ENCODE measurements at regions not wholly inside any gene's neighbourhood (a gene's known extent, or its start where the extent isn't known, plus 50 kb on each side); places are given as distances from the start of the nearest gene placed in this dataset.
"Not testable (repeated sequence)": the region's sequence is repeated elsewhere in the genome, so short reads cannot be mapped to it uniquely, and the experiment has no call there.

GRCh38 chr3:104198131-104198530 lies 1168.6 kb upstream of the ALCAM start:
- DNase-seq (ENCODE audit: low read depth in 1 of 2, low spot score in 1 of 2) = no peak

GRCh38 chr3:104206925-104207324 lies 1159.8 kb upstream of the ALCAM start:
- DNase-seq (ENCODE audit: low read depth in 1 of 2, low spot score in 1 of 2) = no peak

DNA sequence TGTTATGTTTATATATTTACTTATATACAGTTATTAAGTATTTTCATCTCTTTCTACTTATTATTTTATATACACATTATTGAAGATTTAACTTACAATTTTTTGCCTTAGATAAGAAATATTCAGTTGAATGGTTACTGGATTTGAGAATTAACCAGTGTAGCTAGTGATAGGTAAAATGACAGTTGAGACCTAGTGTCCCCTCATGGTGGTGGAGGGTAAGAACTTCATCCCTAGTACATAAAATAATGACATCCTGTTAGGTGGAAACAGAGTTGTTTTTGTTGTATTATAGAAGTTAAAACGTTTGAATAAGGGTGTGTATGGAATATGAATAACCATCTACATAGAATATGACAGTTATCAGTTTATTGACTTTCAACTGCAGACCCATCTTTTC lies 1152.4 kb upstream of the ALCAM start:
- no peak for DNase-seq (ENCODE audit: low read depth in 1 of 2, low spot score in 1 of 2)

DNA sequence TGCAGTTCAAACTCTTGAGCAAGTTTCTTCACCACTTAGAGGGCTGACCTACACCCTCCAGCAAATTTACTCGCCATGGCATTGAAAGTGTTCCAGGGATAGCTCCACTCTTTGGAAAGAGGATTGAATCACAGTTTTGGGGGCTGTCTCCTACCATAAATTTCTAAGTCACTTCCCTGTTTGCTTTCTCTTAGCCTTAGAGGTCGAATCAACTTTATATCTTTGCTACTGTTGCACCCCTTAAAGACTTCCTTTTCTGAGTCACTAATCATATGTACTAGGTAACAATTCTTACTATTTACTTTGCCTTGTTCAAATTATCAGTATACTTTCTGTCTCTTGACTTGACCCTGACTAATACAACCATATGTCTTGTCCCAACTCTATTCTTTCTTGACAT lies 1151.8 kb upstream of the ALCAM start:
- DNase-seq (ENCODE audit: low read depth in 1 of 2, low spot score in 1 of 2) = no peak

DNA sequence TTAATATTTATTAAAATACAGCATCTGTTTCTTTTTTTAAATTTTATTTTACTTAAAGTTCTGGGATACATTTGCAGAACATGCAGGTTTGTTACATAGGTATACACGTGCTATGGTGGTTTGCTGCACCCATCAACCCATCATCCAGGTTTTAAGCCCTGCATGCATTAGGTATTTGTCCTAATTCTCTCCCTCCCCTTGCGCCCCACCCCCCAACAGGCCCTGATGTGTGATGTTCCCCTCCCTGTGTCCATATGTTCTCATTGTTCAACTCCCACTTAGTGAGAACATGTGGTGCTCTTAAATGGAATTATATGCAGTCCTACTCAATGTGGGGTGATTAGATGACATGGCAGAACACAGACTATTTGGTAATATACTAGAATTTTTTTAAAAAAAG lies 1147.7 kb upstream of the ALCAM start:
- DNase-seq (ENCODE audit: low read depth in 1 of 2, low spot score in 1 of 2) = not testable (repeated sequence)

DNA sequence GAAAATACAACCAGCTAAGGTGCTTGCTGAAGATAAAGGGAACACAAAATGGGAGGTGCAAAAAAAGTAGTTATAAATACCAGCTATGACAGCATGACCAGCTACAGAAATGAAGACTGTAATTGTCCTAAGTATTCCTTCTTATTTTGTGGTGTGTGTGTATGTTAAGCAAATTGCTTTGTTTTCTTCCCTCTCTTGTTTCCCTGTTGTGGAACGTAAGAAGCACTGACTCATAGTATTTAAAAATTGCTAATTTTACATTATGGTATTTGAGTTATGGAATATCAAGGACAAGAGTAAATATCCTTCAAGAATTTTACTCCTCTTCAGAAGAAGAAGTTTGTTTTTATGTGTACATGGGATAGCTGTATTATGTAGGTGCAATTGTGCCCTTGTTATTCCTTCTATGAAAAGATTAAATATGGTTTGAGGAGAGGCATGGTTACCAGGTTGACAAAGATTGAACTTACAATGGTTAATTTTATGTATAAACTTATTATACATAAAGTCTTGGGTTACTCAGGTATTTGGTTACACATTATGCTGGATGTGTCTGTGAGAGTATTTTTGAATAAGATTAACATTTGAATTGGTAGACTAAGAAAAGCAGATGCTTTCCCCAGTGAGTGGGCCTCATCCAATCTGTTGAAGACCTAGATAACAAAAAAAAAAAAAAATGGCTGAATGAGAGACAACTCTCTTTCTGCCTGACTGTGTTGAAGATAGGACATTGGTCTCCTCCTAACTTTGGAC lies 1132.1 kb upstream of the ALCAM start:
- no peak for DNase-seq (ENCODE audit: low read depth in 1 of 2, low spot score in 1 of 2)

DNA sequence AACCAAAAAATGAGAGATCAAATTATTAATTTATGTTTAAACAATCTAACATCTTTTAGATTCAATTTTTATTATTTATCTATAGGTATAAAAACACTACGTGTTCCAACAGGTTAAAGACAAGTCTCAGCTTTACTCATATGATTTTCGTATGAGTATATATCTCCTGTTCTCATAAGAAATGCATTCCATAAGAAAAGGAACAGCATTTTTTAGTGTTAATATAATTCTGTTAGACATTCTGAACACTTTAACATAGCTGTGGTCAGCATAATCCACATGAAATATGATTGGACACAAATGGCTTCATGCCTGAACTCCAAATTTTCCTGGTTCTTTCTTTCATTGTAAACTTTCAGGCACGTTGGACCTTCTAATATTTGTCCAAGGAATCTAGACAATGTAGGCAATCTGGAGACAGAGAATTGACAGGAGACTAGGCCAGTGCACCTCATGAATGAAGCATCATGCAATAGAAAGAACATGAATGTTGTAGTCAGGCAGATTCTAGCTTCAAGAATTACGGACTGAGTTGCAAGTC lies 1122.0 kb upstream of the ALCAM start:
- DNase-seq (ENCODE audit: low read depth in 1 of 2, low spot score in 1 of 2) = no peak

DNA sequence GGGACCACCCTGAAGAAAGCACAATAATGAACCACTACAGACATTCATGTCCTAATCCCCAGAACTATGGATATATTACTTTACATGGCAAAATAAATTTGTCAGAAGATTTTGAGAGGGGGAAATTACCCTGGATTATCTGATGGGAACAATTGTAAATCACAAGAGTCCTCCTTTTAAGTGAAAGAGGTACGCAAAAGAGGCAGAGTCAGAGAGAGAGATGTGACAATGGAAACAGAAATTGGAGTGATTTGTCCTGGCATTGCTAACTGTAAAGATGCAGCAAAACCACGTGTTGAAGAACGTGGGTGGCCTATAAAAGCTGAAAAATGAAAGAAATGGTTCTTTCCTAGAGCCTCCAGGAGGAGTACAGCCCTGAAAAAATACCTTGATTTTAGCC lies 1121.4 kb upstream of the ALCAM start:
- DNase-seq (ENCODE audit: low read depth in 1 of 2, low spot score in 1 of 2) = no peak

DNA sequence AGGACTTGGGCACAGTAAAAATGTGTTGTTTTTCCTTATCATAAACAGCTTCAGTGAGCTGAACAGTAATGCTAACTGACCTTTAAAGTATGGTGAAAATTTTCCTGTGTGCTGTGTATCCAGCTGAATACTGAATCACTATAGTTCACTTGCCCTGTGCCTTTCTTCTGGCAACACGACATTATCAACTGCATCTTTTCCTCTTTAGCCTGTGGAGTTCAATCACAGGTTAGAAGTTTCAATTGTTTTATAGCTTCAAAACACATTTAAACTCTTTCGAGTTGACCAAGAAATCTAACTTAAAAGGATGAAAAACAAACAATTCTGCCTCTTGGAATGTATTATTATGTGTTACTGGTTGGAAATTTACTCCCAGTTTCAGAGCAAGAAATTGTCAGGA lies 1120.7 kb upstream of the ALCAM start:
- no peak for DNase-seq (ENCODE audit: low read depth in 1 of 2, low spot score in 1 of 2)

- DNase-seq (ENCODE audit: low read depth in 1 of 2, low spot score in 1 of 2) = no peak
Observed at GRCh38 chr3:104257486-104257885, 1109.2 kb upstream of the ALCAM start.

GRCh38 chr3:104263477-104263876 lies 1103.2 kb upstream of the ALCAM start:
- DNase-seq (ENCODE audit: low read depth in 1 of 2, low spot score in 1 of 2) = no peak

GRCh38 chr3:104266219-104266618 lies 1100.5 kb upstream of the ALCAM start:
- DNase-seq (ENCODE audit: low read depth in 1 of 2, low spot score in 1 of 2) = not testable (repeated sequence)

- DNase-seq (ENCODE audit: low read depth in 1 of 2, low spot score in 1 of 2) = no peak
Observed at GRCh38 chr3:104269771-104270170, 1096.9 kb upstream of the ALCAM start.

GRCh38 chr3:104273046-104273649 lies 1093.6 kb upstream of the ALCAM start:
- DNase-seq (ENCODE audit: low read depth in 1 of 2, low spot score in 1 of 2) = no peak

DNA sequence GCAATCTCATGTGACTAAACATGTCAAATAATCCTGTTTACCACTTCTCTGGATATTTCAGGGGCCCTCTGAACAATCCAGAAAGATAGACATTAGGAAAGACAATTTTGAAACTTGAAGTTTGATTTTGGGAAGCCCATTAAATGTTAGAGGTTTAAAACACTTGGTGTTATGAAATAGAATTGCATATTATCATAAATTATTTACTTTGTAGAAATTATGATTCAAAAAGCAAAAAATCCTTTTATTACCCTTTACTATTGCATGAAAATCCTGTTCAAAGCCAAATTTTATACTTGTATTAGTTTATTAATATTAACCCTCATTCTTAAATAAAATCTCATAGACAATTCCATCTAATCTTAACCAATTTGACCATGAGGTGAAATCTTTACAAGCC lies 1091.5 kb upstream of the ALCAM start:
- DNase-seq (ENCODE audit: low read depth in 1 of 2, low spot score in 1 of 2) = no peak

- DNase-seq (ENCODE audit: low read depth in 1 of 2, low spot score in 1 of 2) = no peak
Observed at GRCh38 chr3:104279617-104280016, 1087.1 kb upstream of the ALCAM start.

GRCh38 chr3:104281713-104282112 lies 1085.0 kb upstream of the ALCAM start:
- DNase-seq (ENCODE audit: low read depth in 1 of 2, low spot score in 1 of 2) = no peak

GRCh38 chr3:104286645-104287044 lies 1080.1 kb upstream of the ALCAM start:
- no peak for DNase-seq (ENCODE audit: low read depth in 1 of 2, low spot score in 1 of 2)

DNA sequence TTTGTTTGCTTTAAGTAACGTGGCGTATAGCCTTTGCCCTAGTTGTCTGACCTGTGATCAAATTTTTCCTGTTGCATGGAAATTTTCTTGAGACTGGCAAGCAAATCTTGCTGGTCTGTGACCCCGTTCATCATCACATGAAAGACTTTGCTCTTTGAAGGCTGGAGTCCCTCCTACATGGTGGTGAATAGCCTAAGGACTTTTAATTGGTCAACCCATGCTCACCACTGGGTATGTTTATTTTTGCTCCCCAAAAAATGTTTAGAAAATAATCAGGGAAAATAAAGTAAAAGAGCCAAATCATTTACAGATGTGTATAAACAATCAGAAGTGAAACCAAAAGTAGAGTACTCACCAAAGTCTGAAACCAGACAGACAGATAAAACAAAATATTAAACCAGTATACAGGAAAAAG lies 1075.3 kb upstream of the ALCAM start:
- DNase-seq (ENCODE audit: low read depth in 1 of 2, low spot score in 1 of 2) = no peak

- DNase-seq (ENCODE audit: low read depth in 1 of 2, low spot score in 1 of 2) = no peak
Observed at GRCh38 chr3:104291878-104292277, 1074.8 kb upstream of the ALCAM start.

GRCh38 chr3:104297617-104298016 lies 1069.1 kb upstream of the ALCAM start:
- no peak for DNase-seq (ENCODE audit: low read depth in 1 of 2, low spot score in 1 of 2)

- no peak for DNase-seq (ENCODE audit: low read depth in 1 of 2, low spot score in 1 of 2)
Observed at GRCh38 chr3:104298662-104299061, 1068.0 kb upstream of the ALCAM start.

DNA sequence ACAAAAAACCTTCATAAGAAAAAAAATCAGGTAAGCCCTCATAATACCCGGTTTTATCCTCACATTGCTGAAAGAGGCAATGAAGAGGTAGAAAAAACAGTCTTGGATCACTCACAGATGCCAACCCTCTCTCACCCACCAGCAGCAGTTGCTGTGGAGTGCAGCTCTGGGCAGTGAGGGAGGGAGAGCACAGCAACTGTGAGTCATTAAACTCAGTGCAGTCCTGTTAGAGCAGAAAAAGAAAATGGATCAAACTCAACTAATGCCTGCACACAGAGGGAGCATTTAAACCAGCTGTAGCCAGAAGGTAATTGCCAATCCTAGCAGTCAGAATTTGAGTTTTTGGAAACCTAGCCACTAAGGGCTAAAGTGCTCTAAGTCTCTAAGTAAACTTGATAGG lies 1050.6 kb upstream of the ALCAM start:
- no peak for DNase-seq (ENCODE audit: low read depth in 1 of 2, low spot score in 1 of 2)

All from stimulated activated CD4-positive, alpha-beta T cell treated with anti-CD3 and anti-CD28 coated beads, Interleukin-15, amount 100 ng/mL, for 1 hour (primary cell).